Neural cell (in vitro differentiated cells): ENCODE measurements at regions not wholly inside any gene's neighbourhood (a gene's known extent, or its start where the extent isn't known, plus 50 kb on each side); places are given as distances from the start of the nearest gene placed in this dataset.

Experiments used
- MXI1 ChIP-seq: fragments of 450-650 bp; conservative IDR thresholded peaks from 2 replicates; pipeline ENCODE4 v1.6.1; 2014; ENCODE audit warnings: antibody characterized with exemption, mild to moderate bottlenecking; ENCODE audit not compliant: poor library complexity, severe bottlenecking
- POLR2AphosphoS5 ChIP-seq: IDR thresholded peaks from 2 replicates; pipeline ENCODE4 v1.6.1; 2012
- REST ChIP-seq: IDR thresholded peaks from 2 replicates; pipeline ENCODE4 v1.6.1; 2012; ENCODE audit warnings: borderline replicate concordance
- TF ChIP-seq, protein P1 (sequence below): fragments of 450-650 bp; IDR thresholded peaks from 2 replicates; pipeline ENCODE4 v1.5.1; 2014; ENCODE audit warnings: antibody characterized with exemption, mild to moderate bottlenecking, moderate library complexity; ENCODE audit not compliant: poor library complexity, severe bottlenecking

DNA sequence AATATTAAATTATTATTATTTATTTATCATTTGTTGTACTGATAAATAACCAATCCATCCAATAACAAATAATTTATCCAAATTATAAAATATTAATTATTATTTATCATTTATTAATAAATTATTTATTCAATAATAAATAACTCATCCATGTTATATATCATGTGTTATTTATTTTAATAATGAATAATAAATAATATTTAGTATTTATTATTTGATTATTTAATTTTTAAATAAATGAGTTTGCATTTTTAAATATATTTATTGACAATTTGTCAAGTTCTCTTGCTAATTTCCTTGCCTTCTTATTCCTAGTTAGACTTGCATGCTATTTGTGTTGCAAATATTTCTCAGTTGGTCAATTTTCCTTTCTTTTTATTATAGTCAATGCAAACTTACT, 995.4 kb downstream of the TSN start:
- TF ChIP-seq, protein P1, sequence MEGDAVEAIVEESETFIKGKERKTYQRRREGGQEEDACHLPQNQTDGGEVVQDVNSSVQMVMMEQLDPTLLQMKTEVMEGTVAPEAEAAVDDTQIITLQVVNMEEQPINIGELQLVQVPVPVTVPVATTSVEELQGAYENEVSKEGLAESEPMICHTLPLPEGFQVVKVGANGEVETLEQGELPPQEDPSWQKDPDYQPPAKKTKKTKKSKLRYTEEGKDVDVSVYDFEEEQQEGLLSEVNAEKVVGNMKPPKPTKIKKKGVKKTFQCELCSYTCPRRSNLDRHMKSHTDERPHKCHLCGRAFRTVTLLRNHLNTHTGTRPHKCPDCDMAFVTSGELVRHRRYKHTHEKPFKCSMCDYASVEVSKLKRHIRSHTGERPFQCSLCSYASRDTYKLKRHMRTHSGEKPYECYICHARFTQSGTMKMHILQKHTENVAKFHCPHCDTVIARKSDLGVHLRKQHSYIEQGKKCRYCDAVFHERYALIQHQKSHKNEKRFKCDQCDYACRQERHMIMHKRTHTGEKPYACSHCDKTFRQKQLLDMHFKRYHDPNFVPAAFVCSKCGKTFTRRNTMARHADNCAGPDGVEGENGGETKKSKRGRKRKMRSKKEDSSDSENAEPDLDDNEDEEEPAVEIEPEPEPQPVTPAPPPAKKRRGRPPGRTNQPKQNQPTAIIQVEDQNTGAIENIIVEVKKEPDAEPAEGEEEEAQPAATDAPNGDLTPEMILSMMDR, result no peak
- TF ChIP-seq MXI1 (no peak), REST (no peak), POLR2AphosphoS5 (no peak)
